ENCODE measurements at regions not wholly inside any gene's neighbourhood (a gene's known extent, or its start where the extent isn't known, plus 50 kb on each side); places are given as distances from the start of the nearest gene placed in this dataset.

DNA sequence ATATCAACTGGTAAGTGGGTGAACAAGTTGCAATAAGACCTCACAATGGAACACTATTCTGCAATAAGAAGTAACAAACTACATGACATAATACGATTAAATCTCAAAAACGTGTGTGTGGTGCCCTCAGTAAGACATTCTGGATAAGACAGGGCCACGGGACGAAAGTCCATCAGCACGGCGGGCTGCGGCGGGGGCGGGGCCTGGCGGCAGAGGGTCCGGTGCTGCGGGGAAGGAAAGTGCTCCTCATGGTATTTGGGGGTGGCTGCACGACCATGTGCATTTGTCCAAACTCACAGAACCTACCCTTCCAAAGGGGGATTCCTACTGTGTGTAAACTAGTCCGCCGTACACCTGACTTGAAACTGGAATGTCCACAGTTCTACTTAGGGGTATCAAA, 341.8 kb downstream of the TCERG1L start:
- Histone ChIP-seq H3K4me2 (ENCODE audit: control insufficient read depth, extremely low read depth, insufficient read depth, low read depth, low read length) (no peak overlapping the region), H3K27ac (ENCODE audit: control insufficient read depth, insufficient read depth, low read length) (no peak overlapping the region), H3K27me3 (ENCODE audit: control insufficient read depth, extremely low read depth, insufficient read depth, low read length) (no peaks in the 10 kb centered on the region), H3K36me3 (ENCODE audit: control insufficient read depth in 2 of 2, extremely low read depth in 1 of 2, insufficient read depth in 2 of 2, low read length in 2 of 2) (no peaks in the 10 kb centered on the region), H3K79me2 (ENCODE audit: control insufficient read depth, insufficient read depth, low read length) (no peaks in the 10 kb centered on the region), H3K9me1 (ENCODE audit: control insufficient read depth, extremely low read depth, insufficient read depth, low read length) (no peaks in the 10 kb centered on the region), H3K9ac (ENCODE audit: control insufficient read depth, extremely low read depth, insufficient read depth, low read length) (no peak overlapping the region), H3K9me3 (ENCODE audit: control insufficient read depth, low read depth, low read length) (peaks cover 6% of the 10 kb centered on the region), H2AFZ (ENCODE audit: control insufficient read depth, low read length) (no peak overlapping the region), H3K4me1 (ENCODE audit: control insufficient read depth, extremely low read depth, insufficient read depth, low read length) (no peaks in the 10 kb centered on the region), H3K4me3 (ENCODE audit: control insufficient read depth in 2 of 3, extremely low read depth in 1 of 3, insufficient read depth in 2 of 3, low read depth in 1 of 3, low read length in 3 of 3) (no peak overlapping the region), H4K20me1 (ENCODE audit: control insufficient read depth, extremely low read depth, insufficient read depth, low read length) (no peaks in the 10 kb centered on the region)
- dilution Hi-C loops (cut with MboI; ENCODE audit: extremely low pct_ligation_motif_present, low sequenced_read_pairs): no loop called here
- no peak for FAIRE-seq
- TF ChIP-seq EZH2 (IDR thresholded peaks at IDR 0.05; ENCODE audit: low read length): no peak
- TF ChIP-seq, protein P1, sequence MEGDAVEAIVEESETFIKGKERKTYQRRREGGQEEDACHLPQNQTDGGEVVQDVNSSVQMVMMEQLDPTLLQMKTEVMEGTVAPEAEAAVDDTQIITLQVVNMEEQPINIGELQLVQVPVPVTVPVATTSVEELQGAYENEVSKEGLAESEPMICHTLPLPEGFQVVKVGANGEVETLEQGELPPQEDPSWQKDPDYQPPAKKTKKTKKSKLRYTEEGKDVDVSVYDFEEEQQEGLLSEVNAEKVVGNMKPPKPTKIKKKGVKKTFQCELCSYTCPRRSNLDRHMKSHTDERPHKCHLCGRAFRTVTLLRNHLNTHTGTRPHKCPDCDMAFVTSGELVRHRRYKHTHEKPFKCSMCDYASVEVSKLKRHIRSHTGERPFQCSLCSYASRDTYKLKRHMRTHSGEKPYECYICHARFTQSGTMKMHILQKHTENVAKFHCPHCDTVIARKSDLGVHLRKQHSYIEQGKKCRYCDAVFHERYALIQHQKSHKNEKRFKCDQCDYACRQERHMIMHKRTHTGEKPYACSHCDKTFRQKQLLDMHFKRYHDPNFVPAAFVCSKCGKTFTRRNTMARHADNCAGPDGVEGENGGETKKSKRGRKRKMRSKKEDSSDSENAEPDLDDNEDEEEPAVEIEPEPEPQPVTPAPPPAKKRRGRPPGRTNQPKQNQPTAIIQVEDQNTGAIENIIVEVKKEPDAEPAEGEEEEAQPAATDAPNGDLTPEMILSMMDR (optimal IDR thresholded peaks at IDR 0.05 in 1 of 3, IDR thresholded peaks at IDR 0.05 in 1 of 3, conservative IDR thresholded peaks at IDR 0.05 in 1 of 3; ENCODE audit: extremely low read depth in 1 of 3, insufficient read depth in 2 of 3, low read length in 3 of 3): no peak
- no peak for DNase-seq (ENCODE audit: low read depth, low spot score)

DNA sequence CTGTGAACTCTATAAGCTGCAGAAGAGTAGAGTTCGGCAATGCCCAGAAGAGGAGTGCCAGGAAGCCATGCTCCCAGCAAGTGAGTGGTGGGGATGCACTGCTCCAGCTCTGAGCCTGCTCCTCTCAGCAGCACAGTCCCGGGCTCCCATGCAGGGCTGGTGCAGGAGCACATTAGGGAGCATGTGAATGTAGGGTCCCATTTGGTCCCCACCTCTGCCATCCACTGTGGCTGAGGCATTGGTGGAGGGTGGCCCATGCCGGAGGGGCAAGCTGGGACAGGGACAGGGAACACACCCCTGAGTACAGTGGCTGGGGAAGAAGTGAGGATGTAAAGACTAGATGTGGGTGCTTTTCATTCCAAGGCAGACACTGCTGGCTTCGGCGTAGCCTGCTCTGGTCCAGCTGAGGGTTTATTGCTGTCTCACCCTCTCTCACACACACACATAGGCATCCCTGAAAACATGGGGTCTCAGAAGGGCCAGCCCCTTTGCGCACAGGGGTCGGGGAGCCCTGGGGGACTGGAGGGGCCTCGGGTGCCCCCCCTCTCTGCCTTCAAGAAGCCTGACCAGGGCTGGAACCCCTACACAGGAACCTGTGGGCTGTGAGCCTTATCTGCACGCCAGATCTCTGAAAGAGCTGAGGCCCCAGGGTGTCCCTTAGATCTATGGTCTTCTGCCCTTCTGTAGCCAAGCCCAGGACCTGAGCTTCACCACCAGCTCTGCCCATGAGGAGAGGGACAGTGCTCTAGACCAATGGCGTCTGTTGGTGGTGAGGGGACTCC, 341.0 kb downstream of the TCERG1L start:
- DNase-seq (ENCODE audit: low read depth, low spot score) (no peak), FAIRE-seq (no peak)
- peaks cover 8% of the 10 kb centered on the region for H3K9me3 ChIP-seq (ENCODE audit: control insufficient read depth, low read depth, low read length)
- TF ChIP-seq, protein P1 (optimal IDR thresholded peaks at IDR 0.05 in 1 of 3, IDR thresholded peaks at IDR 0.05 in 1 of 3, conservative IDR thresholded peaks at IDR 0.05 in 1 of 3; ENCODE audit: extremely low read depth in 1 of 3, insufficient read depth in 2 of 3, low read length in 3 of 3): no peak
- TF ChIP-seq EZH2 (IDR thresholded peaks at IDR 0.05; ENCODE audit: low read length): no peak
- H3K4me1 ChIP-seq (ENCODE audit: control insufficient read depth, extremely low read depth, insufficient read depth, low read length): no peaks in the 10 kb centered on the region
- H3K36me3 ChIP-seq (ENCODE audit: control insufficient read depth in 2 of 2, extremely low read depth in 1 of 2, insufficient read depth in 2 of 2, low read length in 2 of 2): no peaks in the 10 kb centered on the region
- dilution Hi-C loops (cut with MboI; ENCODE audit: extremely low pct_ligation_motif_present, low sequenced_read_pairs): no loop called here
- no peaks in the 10 kb centered on the region for H3K9me1 ChIP-seq (ENCODE audit: control insufficient read depth, extremely low read depth, insufficient read depth, low read length)
- no peak overlapping the region for H3K4me3 ChIP-seq (ENCODE audit: control insufficient read depth in 2 of 3, extremely low read depth in 1 of 3, insufficient read depth in 2 of 3, low read depth in 1 of 3, low read length in 3 of 3)
- H2AFZ ChIP-seq (ENCODE audit: control insufficient read depth, low read length): no peak overlapping the region
- H4K20me1 ChIP-seq (ENCODE audit: control insufficient read depth, extremely low read depth, insufficient read depth, low read length): no peaks in the 10 kb centered on the region
- H3K79me2 ChIP-seq (ENCODE audit: control insufficient read depth, insufficient read depth, low read length): no peaks in the 10 kb centered on the region
- H3K27me3 ChIP-seq (ENCODE audit: control insufficient read depth, extremely low read depth, insufficient read depth, low read length): no peaks in the 10 kb centered on the region
- no peak overlapping the region for H3K9ac ChIP-seq (ENCODE audit: control insufficient read depth, extremely low read depth, insufficient read depth, low read length)
- no peak overlapping the region for H3K4me2 ChIP-seq (ENCODE audit: control insufficient read depth, extremely low read depth, insufficient read depth, low read depth, low read length)
- no peak overlapping the region for H3K27ac ChIP-seq (ENCODE audit: control insufficient read depth, insufficient read depth, low read length)
